Skeletal muscle satellite cell (primary cell): ENCODE measurements at regions not wholly inside any gene's neighbourhood (a gene's known extent, or its start where the extent isn't known, plus 50 kb on each side); places are given as distances from the start of the nearest gene placed in this dataset.

Source experiments
- H3K27me3 ChIP-seq: 2 replicates; pipeline ENCODE4 v1.7.0; 2013; ENCODE audit warnings: low read length; ENCODE audit not compliant: control insufficient read depth, insufficient read depth
- H3K36me3 ChIP-seq: 2 replicates; pipeline ENCODE4 v1.7.0; 2013; ENCODE audit warnings: mild to moderate bottlenecking, control low read depth, low read length; ENCODE audit not compliant: insufficient read depth
- H3K4me1 ChIP-seq: 2 replicates; pipeline ENCODE4 v1.7.0; 2013; ENCODE audit warnings: low read length; ENCODE audit not compliant: control insufficient read depth, insufficient read depth
- H3K4me2 ChIP-seq: 2 replicates; pipeline ENCODE4 v1.7.0; 2013; ENCODE audit warnings: mild to moderate bottlenecking, low read length
- H3K4me3 ChIP-seq: 2 replicates; pipeline ENCODE4 v1.7.0; 2013; ENCODE audit warnings: low read length
- H3K9ac ChIP-seq: 2 replicates; pipeline ENCODE4 v1.7.0; 2013; ENCODE audit warnings: mild to moderate bottlenecking, low read depth, low read length, moderate library complexity
- H3K9me3 ChIP-seq: replicated peaks from 2 replicates; pipeline ENCODE4 v1.7.0; 2013; ENCODE audit warnings: mild to moderate bottlenecking, control low read depth, low read length

DNA sequence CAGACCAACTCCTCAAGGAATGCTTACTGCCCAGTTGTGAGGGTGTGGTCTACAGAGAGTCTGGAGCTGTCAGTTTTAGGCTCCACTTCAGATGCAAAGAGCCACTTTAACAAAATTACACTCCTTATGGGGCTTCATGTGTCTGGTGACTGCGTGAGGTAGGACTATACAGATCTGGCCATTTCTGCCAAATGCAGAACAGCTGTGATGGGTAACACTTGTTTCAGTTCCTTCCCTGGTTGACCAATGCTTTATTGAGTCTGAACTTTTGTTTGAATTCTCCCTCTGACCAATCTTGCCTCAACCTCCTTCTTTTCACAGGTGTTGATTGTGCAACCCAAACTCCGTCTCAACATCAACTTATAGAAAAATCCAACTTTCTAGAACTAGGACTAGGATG lies 181.2 kb downstream of the OMA1 start:
- no peaks in the 10 kb centered on the region for H3K4me1 ChIP-seq
- no peaks in the 10 kb centered on the region for H3K36me3 ChIP-seq
- H3K27me3 ChIP-seq = peaks cover 1% of the 10 kb centered on the region
- H3K9ac ChIP-seq = no peak overlapping the region
- H3K4me3 ChIP-seq = no peak overlapping the region
- no peaks in the 10 kb centered on the region for H3K9me3 ChIP-seq
- no peak overlapping the region for H3K4me2 ChIP-seq

GRCh38 chr1:58363585-58363984 lies 182.9 kb downstream of the OMA1 start:
- no peaks in the 10 kb centered on the region for H3K4me1 ChIP-seq
- H3K9me3 ChIP-seq = no peaks in the 10 kb centered on the region
- no peak overlapping the region for H3K9ac ChIP-seq
- H3K4me2 ChIP-seq = no peak overlapping the region
- H3K36me3 ChIP-seq = no peaks in the 10 kb centered on the region
- no peak overlapping the region for H3K4me3 ChIP-seq
- peaks cover 5% of the 10 kb centered on the region for H3K27me3 ChIP-seq

DNA sequence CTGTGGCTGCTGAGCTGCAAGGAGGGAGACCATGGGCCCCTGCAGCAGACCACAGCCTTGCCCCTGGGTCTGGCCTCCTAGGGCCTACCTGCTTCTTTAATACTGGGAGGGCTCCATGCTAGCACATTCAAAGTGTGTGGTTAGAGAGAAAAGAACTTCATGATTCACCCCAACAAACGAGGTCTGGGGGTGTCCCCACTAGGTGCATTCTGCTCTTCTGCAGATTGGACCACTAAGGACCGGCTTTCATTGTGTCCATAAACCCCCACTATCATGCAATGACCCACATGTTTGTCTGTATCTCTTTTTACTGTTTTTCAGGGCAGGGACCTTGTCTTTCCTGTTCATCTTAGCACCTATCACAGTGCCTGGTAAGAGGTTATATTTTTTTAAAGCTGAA lies 185.4 kb downstream of the OMA1 start:
- no peaks in the 10 kb centered on the region for H3K4me1 ChIP-seq
- no peaks in the 10 kb centered on the region for H3K9me3 ChIP-seq
- H3K4me3 ChIP-seq = no peak overlapping the region

DNA sequence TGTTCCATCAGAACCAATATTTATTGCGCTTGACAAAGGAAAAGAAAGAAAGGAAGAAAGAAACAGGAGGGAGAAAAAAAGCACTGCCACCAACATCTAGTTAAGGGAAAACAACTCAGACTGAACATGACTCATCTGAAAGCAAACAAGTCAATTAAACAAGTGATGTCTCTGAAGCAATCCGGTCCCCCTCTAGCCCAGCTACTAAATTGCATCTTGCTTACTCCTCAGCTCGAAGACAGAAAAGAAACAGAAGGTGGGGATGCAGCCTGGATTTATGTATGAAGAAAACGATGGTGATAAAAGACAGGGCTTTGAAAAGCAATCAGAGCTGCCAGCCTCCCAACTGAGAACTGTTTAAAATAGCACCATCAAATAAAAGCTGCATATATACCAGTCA lies 188.2 kb downstream of the OMA1 start:
- Histone ChIP-seq H3K9me3 (no peaks in the 10 kb centered on the region), H3K4me2 (no peak overlapping the region), H3K36me3 (no peaks in the 10 kb centered on the region), H3K4me1 (no peaks in the 10 kb centered on the region), H3K27me3 (peaks cover 18% of the 10 kb centered on the region), H3K9ac (no peak overlapping the region), H3K4me3 (no peak overlapping the region)

More for the DNA sequence above, 185.4 kb downstream of the OMA1 start:
- Histone ChIP-seq H3K36me3 (no peaks in the 10 kb centered on the region), H3K27me3 (peaks cover 14% of the 10 kb centered on the region), H3K4me2 (no peak overlapping the region), H3K9ac (no peak overlapping the region)

DNA sequence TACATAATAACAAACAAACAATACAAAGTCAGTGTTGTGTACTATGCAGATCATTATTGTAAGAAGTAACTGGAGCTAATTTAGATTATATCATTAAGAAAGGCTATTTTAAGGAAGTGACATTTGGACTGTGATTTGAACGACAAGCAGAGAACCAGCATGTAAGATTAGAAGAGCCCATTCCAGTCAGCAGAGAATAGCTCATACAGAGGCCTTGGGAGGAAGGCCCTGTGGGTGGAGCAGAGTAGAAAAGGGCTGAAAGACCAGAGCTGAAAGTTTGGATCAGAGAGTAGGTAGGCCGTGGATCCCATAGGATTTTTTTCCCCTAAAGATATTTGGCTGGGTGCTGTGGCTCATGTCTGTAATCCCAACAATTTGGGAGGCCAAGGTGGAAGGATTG lies 190.1 kb downstream of the OMA1 start:
- Histone ChIP-seq H3K4me3 (no peak overlapping the region), H3K9ac (no peak overlapping the region), H3K4me2 (no peak overlapping the region), H3K36me3 (no peaks in the 10 kb centered on the region), H3K27me3 (peaks cover 18% of the 10 kb centered on the region), H3K4me1 (no peaks in the 10 kb centered on the region), H3K9me3 (no peaks in the 10 kb centered on the region)

DNA sequence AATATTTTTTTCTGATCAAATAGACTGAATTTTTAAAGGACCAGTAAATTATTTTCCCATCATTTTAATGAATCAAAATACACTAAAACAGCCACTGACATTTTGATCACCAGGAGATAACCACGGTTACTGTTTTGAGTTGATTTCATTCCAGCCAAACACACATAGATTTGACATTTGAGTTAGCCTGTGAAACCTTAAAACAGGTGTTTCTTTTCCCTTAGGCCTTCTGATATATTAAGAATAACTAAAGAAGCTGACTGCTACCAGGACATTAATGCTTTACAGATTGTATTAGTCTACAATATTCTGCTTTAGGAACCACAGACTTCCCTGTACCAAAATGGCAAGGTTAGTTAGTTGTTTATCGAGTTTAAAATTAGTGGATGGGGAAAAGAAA lies 193.4 kb downstream of the OMA1 start:
- Histone ChIP-seq H3K9ac (no peak overlapping the region), H3K4me3 (no peak overlapping the region), H3K9me3 (no peaks in the 10 kb centered on the region), H3K4me2 (no peak overlapping the region), H3K27me3 (peaks cover 12% of the 10 kb centered on the region), H3K36me3 (no peaks in the 10 kb centered on the region), H3K4me1 (no peaks in the 10 kb centered on the region)

GRCh38 chr1:58352476-58353092 lies 193.9 kb downstream of the OMA1 start:
- Histone ChIP-seq H3K9me3 (no peaks in the 10 kb centered on the region), H3K27me3 (peaks cover 7% of the 10 kb centered on the region), H3K4me1 (no peaks in the 10 kb centered on the region), H3K4me3 (no peak overlapping the region), H3K36me3 (no peaks in the 10 kb centered on the region), H3K4me2 (no peak overlapping the region), H3K9ac (no peak overlapping the region)

DNA sequence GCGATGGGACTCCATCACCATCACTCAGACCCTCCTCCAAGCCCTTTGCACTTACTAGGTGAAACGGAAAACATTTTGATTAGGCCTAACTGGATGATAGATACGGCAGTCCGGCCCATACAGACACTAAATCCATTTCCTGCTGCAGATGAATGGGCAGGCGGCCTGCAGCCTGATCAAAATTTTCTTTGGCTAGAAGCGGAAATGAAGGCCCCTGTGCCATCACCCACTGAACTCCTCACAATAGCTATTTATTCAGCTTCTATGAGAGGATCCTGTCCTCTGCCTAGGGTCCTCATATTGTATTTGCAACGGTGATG lies 200.5 kb downstream of the OMA1 start:
- H3K4me2 ChIP-seq = no peak overlapping the region
- no peaks in the 10 kb centered on the region for H3K9me3 ChIP-seq
- no peaks in the 10 kb centered on the region for H3K36me3 ChIP-seq
- H3K9ac ChIP-seq = no peak overlapping the region
- no peaks in the 10 kb centered on the region for H3K4me1 ChIP-seq
- no peak overlapping the region for H3K4me3 ChIP-seq
- no peaks in the 10 kb centered on the region for H3K27me3 ChIP-seq

- no peaks in the 10 kb centered on the region for H3K4me1 ChIP-seq
- no peaks in the 10 kb centered on the region for H3K36me3 ChIP-seq
- H3K4me2 ChIP-seq = no peak overlapping the region
- no peaks in the 10 kb centered on the region for H3K27me3 ChIP-seq
- H3K9ac ChIP-seq = no peak overlapping the region
- no peaks in the 10 kb centered on the region for H3K9me3 ChIP-seq
- no peak overlapping the region for H3K4me3 ChIP-seq
Measured at GRCh38 chr1:58345215-58346035, 201.1 kb downstream of the OMA1 start.

DNA sequence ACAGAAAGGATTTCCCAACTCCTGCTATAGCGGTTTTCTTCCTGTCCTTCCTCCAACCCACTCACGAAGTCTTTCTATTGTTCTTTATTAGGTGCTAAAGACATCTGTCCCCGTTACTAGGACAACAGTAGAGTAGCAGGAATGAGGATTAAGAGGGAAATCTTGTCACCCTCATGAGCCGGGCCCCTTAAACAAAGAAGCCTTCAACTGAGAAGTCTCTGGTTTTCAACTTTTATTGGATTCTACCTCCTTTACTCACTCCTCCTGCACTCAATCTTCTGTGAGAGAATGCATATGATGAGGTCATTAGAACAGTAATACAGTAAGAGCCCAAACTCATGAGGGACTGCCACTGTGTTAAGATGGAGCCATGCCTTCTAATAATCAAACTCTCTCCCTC lies 206.3 kb downstream of the OMA1 start:
- H3K9me3 ChIP-seq = no peaks in the 10 kb centered on the region
- no peaks in the 10 kb centered on the region for H3K4me1 ChIP-seq
- H3K4me2 ChIP-seq = no peak overlapping the region
- H3K4me3 ChIP-seq = no peak overlapping the region
- no peak overlapping the region for H3K9ac ChIP-seq
- no peaks in the 10 kb centered on the region for H3K27me3 ChIP-seq
- no peaks in the 10 kb centered on the region for H3K36me3 ChIP-seq

GRCh38 chr1:58338081-58338480 lies 208.4 kb downstream of the OMA1 start:
- Histone ChIP-seq H3K9me3 (no peaks in the 10 kb centered on the region), H3K36me3 (no peaks in the 10 kb centered on the region), H3K4me3 (no peak overlapping the region), H3K9ac (no peak overlapping the region), H3K4me2 (no peak overlapping the region), H3K27me3 (no peaks in the 10 kb centered on the region), H3K4me1 (no peaks in the 10 kb centered on the region)

DNA sequence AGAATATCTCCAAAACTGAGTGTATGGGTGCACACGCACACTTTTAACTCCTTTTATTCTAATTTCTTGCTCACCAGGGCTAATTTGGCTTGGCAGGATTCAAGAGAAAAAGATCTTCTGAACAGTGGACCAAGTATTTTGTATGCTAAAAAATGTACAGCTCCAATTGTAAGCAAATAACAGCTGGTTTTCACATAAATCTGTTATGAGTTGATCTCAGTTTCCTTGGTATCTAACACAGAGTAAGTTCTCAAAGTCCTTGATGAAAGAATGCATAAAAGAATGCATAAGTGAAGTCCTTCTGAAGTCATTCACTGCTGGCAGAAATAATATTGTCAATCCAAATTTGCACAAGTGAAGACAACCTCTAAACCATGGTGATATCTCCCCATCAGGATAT lies 213.0 kb downstream of the OMA1 start:
- no peaks in the 10 kb centered on the region for H3K4me1 ChIP-seq
- H3K36me3 ChIP-seq = no peaks in the 10 kb centered on the region
- H3K4me3 ChIP-seq = no peak overlapping the region
- H3K4me2 ChIP-seq = no peak overlapping the region
- H3K9me3 ChIP-seq = no peaks in the 10 kb centered on the region
- H3K9ac ChIP-seq = no peak overlapping the region
- no peaks in the 10 kb centered on the region for H3K27me3 ChIP-seq
